ENCODE measurements at regions not wholly inside any gene's neighbourhood (a gene's known extent, or its start where the extent isn't known, plus 50 kb on each side); places are given as distances from the start of the nearest gene placed in this dataset.

GRCh38 chr4:155491336-155492120, 114.8 kb upstream of the MAP9 start:
- TF ChIP-seq, protein P1, sequence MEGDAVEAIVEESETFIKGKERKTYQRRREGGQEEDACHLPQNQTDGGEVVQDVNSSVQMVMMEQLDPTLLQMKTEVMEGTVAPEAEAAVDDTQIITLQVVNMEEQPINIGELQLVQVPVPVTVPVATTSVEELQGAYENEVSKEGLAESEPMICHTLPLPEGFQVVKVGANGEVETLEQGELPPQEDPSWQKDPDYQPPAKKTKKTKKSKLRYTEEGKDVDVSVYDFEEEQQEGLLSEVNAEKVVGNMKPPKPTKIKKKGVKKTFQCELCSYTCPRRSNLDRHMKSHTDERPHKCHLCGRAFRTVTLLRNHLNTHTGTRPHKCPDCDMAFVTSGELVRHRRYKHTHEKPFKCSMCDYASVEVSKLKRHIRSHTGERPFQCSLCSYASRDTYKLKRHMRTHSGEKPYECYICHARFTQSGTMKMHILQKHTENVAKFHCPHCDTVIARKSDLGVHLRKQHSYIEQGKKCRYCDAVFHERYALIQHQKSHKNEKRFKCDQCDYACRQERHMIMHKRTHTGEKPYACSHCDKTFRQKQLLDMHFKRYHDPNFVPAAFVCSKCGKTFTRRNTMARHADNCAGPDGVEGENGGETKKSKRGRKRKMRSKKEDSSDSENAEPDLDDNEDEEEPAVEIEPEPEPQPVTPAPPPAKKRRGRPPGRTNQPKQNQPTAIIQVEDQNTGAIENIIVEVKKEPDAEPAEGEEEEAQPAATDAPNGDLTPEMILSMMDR (conservative IDR thresholded peaks at IDR 0.05; ENCODE audit: low read depth): no peak
- no peak overlapping the region for H3K27ac ChIP-seq
- ChIA-PET POLR2A (ENCODE audit: low non-redundant PET) (no interaction called here), CTCF (no interaction called here)
- no peak for DNase-seq (ENCODE audit: low spot score)

DNA sequence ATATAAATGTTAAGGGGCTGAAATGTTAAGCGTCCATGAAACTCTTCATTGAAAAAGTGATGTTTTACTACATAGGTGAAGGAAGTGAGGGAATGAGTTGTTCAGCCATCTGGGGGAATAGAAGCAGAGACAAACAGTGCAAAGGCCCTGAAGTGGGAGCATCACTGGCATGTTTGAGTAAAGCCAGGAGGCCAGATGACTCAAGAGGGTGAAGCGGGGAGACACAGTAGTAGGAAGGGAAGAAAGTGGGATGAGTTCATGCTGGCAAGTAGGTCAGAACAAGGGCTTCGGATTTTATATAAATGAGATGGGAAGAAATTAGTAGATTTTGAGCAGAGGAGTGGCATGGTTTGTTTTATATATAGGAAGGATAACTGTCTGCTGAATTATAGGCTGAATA, 112.5 kb upstream of the MAP9 start:
- ChIA-PET POLR2A (ENCODE audit: low non-redundant PET) (no interaction called here), CTCF (no interaction called here)
- TF ChIP-seq, protein P1 (conservative IDR thresholded peaks at IDR 0.05; ENCODE audit: low read depth): no peak

DNA sequence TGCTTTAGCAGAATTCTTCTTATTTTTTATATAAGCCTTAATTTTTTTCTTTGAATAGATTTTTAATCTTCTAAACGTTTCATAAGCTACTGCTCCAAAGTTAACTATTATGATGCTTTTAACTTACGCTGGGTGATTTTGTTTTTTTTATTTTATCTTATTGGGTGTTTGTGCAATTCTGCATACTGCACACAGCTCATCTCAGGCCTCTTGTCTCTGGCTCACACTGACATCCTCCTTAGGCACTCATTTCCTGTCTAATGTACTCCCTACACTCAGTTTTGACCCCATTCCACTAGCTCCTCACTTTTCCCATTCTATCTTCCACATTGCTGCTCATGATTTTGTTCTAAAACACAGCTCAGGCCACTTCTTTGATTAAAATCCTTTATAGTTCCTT, 111.9 kb upstream of the MAP9 start:
- TF ChIP-seq, protein P1 (conservative IDR thresholded peaks at IDR 0.05; ENCODE audit: low read depth): no peak
- DNase-seq (ENCODE audit: low spot score): no peak
- H3K27ac ChIP-seq: no peak overlapping the region
- POLR2A ChIA-PET (ENCODE audit: low non-redundant PET): no interaction called here
- CTCF ChIA-PET: no interaction called here

More for the DNA sequence above, 112.5 kb upstream of the MAP9 start:
- no peak for DNase-seq (ENCODE audit: low spot score)
- no peak overlapping the region for H3K27ac ChIP-seq

DNA sequence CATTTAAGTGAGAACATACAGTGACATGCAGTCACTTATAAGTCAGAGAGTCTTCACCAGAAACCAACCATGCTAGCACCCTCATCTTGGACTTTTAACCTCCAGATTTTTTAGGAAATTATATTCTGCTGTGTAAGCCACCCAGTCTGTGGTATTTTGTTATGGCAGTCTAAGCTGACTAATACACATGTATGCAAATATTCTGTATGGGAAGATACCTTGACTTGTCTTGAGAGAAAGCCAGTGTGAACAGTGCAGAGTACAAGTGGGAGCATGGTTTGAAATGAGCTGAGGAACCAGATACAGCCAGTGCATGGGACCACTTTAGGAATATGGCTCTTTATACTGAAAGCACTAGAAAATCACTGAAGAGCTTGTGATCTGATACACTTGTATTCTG, 110.4 kb upstream of the MAP9 start:
- TF ChIP-seq, protein P1 (conservative IDR thresholded peaks at IDR 0.05; ENCODE audit: low read depth): no peak
- ChIA-PET POLR2A (ENCODE audit: low non-redundant PET) (no interaction called here), CTCF (no interaction called here)
- H3K27ac ChIP-seq: no peak overlapping the region
- DNase-seq (ENCODE audit: low spot score): no peak

- no peak overlapping the region for H3K27ac ChIP-seq
- ChIA-PET CTCF (interaction anchor here (0.7 kb wide), 1 partner anchor 1815 kb away, joined by 5 read pairs; no protein-coding TSS in a partner anchor), POLR2A (ENCODE audit: low non-redundant PET) (no interaction called here)
- TF ChIP-seq, protein P1 (conservative IDR thresholded peaks at IDR 0.05; ENCODE audit: low read depth): no peak
- no peak for DNase-seq (ENCODE audit: low spot score)
Observed at GRCh38 chr4:155481150-155481549, 104.4 kb upstream of the MAP9 start.

GRCh38 chr4:155479835-155480234, 103.1 kb upstream of the MAP9 start:
- no peak for DNase-seq (ENCODE audit: low spot score)
- ChIA-PET POLR2A (ENCODE audit: low non-redundant PET) (no interaction called here), CTCF (interaction anchor here (0.6 kb wide), 1 partner anchor 1990 kb away, joined by 4 read pairs; no protein-coding TSS in a partner anchor)
- H3K27ac ChIP-seq: no peak overlapping the region
- TF ChIP-seq, protein P1 (conservative IDR thresholded peaks at IDR 0.05; ENCODE audit: low read depth): no peak
